HFFc6 (cell line): ENCODE measurements at regions not wholly inside any gene's neighbourhood (a gene's known extent, or its start where the extent isn't known, plus 50 kb on each side); places are given as distances from the start of the nearest gene placed in this dataset.

Experiments
- DNase-seq: peaks from one replicate; pipeline ENCODE4 v3.0.0-alpha.2; 2018
- H3K27ac Mint-ChIP-seq: 2 replicates; pipeline ENCODE4 v1.8.0; 2020; ENCODE audit warnings: mild to moderate bottlenecking, mixed read lengths
- H3K27me3 Mint-ChIP-seq: 2 replicates; pipeline ENCODE4 v1.8.0; 2021; ENCODE audit warnings: mild to moderate bottlenecking, moderate library complexity, mixed read lengths; ENCODE audit not compliant: insufficient read depth
- H3K36me3 Mint-ChIP-seq: 2 replicates; pipeline ENCODE4 v1.8.0; 2021; ENCODE audit warnings: low read depth, mixed read lengths
- H3K4me1 Mint-ChIP-seq: 2 replicates; pipeline ENCODE4 v1.8.0; 2020; ENCODE audit warnings: low read depth, mixed read lengths
- H3K4me3 Mint-ChIP-seq: 2 replicates; pipeline ENCODE4 v1.8.0; 2020; ENCODE audit warnings: mild to moderate bottlenecking, moderate library complexity, mixed read lengths
- H3K9me3 Mint-ChIP-seq: 2 replicates; pipeline ENCODE4 v1.8.0; 2020; ENCODE audit warnings: mild to moderate bottlenecking, mixed read lengths
- CTCF ChIP-seq: fragments of 200-600 bp; sonication (generic); IDR thresholded peaks from 2 replicates; pipeline ENCODE4 v1.5.0; 2021; ENCODE audit warnings: antibody characterized with exemption, mild to moderate bottlenecking

DNA sequence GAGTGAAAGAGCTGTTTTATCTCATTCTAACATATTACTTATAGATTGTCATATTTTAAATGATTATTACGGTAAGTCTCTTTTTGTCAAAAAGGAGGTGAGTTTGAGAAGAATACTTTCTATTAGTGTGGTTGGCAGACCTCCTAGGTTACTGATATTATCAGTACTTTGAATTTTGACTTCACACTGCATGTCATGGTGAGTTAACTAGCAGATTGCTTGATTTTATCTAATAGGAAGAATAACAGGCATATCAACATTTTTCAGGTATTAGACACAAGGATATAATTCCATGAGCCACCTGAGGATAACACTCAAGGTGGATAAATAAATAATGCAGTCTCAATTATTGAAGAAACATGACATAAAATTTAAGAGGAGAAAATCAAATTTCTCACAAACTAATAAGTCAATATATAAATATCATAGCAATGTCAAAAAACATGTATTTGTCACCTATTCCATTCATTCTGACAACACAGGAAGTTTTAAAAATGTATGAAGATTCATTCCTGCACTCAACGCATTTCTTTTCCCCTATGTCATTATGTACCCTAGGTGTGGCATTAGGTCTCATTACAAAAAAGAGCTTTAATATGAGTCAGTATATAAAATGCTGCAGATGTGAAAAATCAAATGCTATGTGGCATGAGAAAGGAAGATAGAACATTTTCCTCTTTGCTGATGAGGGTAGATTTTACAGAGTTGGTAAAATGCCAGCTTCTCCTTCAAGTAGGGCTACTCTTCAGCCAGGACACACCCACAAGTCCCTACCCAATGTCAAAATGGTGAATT lies 1621.6 kb downstream of the REEP3 start:
- no peaks in the 10 kb centered on the region for H3K27me3 Mint-ChIP-seq
- H3K36me3 Mint-ChIP-seq = no peaks in the 10 kb centered on the region
- no peak overlapping the region for H3K27ac Mint-ChIP-seq
- DNase-seq = no peak
- peaks cover 12% of the 10 kb centered on the region for H3K9me3 Mint-ChIP-seq
- no peaks in the 10 kb centered on the region for H3K4me1 Mint-ChIP-seq
- H3K4me3 Mint-ChIP-seq = no peak overlapping the region
- no peak for TF ChIP-seq CTCF

DNA sequence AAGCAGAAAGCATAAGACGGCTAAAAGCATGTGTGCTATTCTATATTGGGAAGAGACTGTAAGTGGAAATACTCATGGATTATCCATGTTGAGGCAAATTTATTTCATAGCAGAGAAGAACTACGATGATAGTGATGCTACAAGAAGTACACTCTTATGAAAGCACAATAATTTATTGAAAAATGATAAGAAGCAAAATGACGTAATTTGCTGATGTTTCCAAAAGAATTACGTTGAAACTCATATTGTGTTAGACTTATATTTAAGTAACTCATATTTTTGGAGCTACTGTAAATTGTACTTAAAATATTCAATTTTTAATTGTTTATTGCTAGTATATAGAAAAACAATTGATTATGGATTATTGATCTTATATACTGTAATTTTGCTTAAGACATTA lies 1622.5 kb downstream of the REEP3 start:
- no peaks in the 10 kb centered on the region for H3K27me3 Mint-ChIP-seq
- no peak overlapping the region for H3K27ac Mint-ChIP-seq
- peaks cover 14% of the 10 kb centered on the region for H3K9me3 Mint-ChIP-seq
- no peak for TF ChIP-seq CTCF
- H3K36me3 Mint-ChIP-seq = no peaks in the 10 kb centered on the region
- DNase-seq = no peak
- H3K4me3 Mint-ChIP-seq = no peak overlapping the region
- H3K4me1 Mint-ChIP-seq = no peaks in the 10 kb centered on the region

DNA sequence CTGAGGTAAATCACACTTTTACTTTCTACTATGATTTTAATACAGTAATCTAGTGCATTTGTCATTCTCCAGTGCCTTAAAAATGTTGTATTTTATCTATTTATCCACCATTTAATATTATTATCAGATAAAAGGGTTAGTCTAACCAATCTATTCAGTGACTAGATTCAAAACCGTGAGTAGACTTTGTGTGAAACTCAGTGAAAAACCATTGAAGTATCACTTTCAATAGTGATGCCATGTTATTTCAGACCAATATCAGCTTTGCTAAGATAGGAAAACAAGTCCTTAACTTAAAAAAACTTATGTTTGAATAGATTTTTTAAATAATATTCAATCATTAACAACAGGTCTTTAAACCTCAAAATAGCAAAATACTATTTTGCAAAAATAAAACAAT lies 1628.7 kb downstream of the REEP3 start:
- H3K36me3 Mint-ChIP-seq = no peaks in the 10 kb centered on the region
- H3K4me1 Mint-ChIP-seq = no peaks in the 10 kb centered on the region
- no peak overlapping the region for H3K27ac Mint-ChIP-seq
- no peak overlapping the region for H3K4me3 Mint-ChIP-seq
- H3K9me3 Mint-ChIP-seq = peaks cover 22% of the 10 kb centered on the region
- DNase-seq = no peak
- no peak for TF ChIP-seq CTCF
- H3K27me3 Mint-ChIP-seq = no peaks in the 10 kb centered on the region

DNA sequence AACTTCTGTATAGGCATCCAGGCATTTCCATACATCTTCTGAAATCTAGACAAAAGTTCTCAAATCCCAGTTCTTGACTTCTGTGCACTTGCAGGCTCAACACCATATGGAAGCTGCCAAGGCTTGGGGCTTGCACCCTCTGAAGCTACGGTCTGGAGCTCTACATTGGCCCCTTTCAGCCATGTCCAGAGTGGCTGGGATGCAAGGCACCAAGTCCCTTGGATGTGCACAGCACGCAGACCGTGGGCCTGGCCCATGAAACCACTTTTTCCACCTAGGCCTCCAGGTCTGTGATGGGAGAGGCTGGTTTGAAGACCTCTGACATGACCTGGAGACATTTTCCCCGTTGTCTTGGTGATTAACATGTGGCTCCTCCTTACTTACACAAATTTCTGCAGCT lies 1645.1 kb downstream of the REEP3 start:
- no peaks in the 10 kb centered on the region for H3K4me1 Mint-ChIP-seq
- no peak for TF ChIP-seq CTCF
- no peak overlapping the region for H3K27ac Mint-ChIP-seq
- peaks cover 65% of the 10 kb centered on the region for H3K9me3 Mint-ChIP-seq
- no peaks in the 10 kb centered on the region for H3K27me3 Mint-ChIP-seq
- DNase-seq = no peak
- H3K4me3 Mint-ChIP-seq = no peak overlapping the region
- H3K36me3 Mint-ChIP-seq = no peaks in the 10 kb centered on the region

DNA sequence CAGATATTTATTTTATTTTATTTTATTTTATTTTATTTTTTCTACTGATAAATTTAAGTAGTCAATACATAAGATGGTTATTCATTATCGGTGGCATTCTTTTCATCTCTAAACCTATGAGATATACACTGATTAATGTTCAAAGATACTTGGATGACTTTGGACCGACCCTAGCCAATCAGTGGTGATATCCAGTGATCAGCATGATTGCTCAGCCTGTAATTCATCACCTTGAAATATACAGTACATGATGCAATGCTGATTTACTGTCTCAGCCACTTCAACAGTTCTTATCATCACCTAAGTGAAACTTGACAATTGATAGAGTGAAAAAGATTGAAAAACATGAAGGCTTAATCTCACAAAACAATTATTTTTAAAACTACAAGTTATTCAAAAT lies 1651.0 kb downstream of the REEP3 start:
- TF ChIP-seq CTCF = no peak
- no peaks in the 10 kb centered on the region for H3K36me3 Mint-ChIP-seq
- no peak for DNase-seq
- no peaks in the 10 kb centered on the region for H3K4me1 Mint-ChIP-seq
- H3K27ac Mint-ChIP-seq = no peak overlapping the region
- H3K27me3 Mint-ChIP-seq = no peaks in the 10 kb centered on the region
- H3K9me3 Mint-ChIP-seq = peaks cover 53% of the 10 kb centered on the region
- H3K4me3 Mint-ChIP-seq = no peak overlapping the region

GRCh38 chr10:65176994-65177393 lies 1655.8 kb downstream of the REEP3 start:
- DNase-seq = no peak
- Mint-ChIP-seq H3K9me3 (peaks cover 52% of the 10 kb centered on the region), H3K36me3 (no peaks in the 10 kb centered on the region), H3K4me1 (no peaks in the 10 kb centered on the region), H3K27ac (no peak overlapping the region), H3K27me3 (no peaks in the 10 kb centered on the region; the same call in 1 of the 2 replicates), H3K4me3 (no peak overlapping the region)
- no peak for TF ChIP-seq CTCF
